GM12872 (cell line): ENCODE measurements at regions not wholly inside any gene's neighbourhood (a gene's known extent, or its start where the extent isn't known, plus 50 kb on each side); places are given as distances from the start of the nearest gene placed in this dataset.

Experiments
- TF ChIP-seq, protein P1 (sequence below): IDR thresholded peaks from 3 replicates; pipeline ENCODE4 v1.5.1; 2011; ENCODE audit warnings: low read depth, mild to moderate bottlenecking, low read length, moderate library complexity; ENCODE audit not compliant: insufficient read depth

DNA sequence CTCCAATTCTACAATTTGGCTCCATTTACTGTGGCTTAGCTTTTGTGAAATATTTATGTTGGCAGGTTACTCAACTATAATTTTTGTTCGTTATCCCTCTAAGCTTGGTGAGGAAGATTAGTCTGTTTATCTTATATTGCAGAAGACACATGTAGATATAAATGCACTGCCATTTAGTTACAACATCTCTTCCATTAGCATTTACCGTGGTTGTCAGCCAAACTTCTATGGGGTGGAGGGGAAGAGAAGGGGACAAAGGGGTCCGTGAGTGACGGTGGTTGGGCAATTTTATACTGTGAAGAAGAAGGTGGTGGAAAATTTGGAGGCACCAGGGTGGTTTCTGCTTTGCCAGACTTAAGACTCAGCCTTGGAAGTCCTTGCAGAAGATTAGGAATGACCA lies 117.6 kb upstream of the CXCR4 start:
- TF ChIP-seq, protein P1, sequence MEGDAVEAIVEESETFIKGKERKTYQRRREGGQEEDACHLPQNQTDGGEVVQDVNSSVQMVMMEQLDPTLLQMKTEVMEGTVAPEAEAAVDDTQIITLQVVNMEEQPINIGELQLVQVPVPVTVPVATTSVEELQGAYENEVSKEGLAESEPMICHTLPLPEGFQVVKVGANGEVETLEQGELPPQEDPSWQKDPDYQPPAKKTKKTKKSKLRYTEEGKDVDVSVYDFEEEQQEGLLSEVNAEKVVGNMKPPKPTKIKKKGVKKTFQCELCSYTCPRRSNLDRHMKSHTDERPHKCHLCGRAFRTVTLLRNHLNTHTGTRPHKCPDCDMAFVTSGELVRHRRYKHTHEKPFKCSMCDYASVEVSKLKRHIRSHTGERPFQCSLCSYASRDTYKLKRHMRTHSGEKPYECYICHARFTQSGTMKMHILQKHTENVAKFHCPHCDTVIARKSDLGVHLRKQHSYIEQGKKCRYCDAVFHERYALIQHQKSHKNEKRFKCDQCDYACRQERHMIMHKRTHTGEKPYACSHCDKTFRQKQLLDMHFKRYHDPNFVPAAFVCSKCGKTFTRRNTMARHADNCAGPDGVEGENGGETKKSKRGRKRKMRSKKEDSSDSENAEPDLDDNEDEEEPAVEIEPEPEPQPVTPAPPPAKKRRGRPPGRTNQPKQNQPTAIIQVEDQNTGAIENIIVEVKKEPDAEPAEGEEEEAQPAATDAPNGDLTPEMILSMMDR = no peak

DNA sequence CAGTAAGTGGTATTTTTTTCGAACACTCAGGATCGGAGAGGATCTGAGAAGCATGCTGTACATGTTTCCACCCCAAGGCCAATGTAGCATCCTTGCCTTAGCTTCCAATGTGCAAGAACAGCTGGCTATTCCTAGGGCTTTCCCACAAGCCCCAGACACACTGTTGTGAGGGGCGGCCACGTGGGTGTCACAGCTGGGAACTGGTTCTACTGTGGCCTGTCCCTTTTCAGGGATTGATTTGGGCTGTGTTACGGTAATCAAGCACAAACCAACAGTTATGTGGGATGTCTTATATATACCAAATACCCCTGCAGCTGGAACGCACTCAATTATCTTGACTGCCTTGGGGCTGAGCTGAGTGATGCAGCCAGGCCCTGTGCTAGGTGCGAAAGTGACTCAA lies 116.3 kb upstream of the CXCR4 start:
- TF ChIP-seq, protein P1 = no peak

DNA sequence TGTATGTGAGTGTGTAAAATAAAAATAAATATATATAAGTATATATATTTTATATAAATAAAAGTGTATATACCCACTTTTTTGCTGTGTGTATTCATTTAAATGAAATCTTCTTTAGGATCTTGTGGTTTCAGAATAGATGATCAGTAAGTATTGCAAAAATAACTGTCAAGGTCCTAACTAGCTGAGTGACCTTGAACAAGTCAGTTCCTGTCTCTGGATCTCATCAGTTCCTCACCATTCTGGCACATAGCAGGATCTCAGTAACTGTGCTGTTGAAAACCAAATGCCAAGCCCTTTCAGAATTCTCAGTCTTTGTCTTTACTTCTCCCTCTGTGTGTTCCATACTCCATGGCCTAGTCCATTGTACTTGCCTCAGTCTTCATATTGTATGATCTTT lies 115.3 kb upstream of the CXCR4 start:
- TF ChIP-seq, protein P1 = no peak

DNA sequence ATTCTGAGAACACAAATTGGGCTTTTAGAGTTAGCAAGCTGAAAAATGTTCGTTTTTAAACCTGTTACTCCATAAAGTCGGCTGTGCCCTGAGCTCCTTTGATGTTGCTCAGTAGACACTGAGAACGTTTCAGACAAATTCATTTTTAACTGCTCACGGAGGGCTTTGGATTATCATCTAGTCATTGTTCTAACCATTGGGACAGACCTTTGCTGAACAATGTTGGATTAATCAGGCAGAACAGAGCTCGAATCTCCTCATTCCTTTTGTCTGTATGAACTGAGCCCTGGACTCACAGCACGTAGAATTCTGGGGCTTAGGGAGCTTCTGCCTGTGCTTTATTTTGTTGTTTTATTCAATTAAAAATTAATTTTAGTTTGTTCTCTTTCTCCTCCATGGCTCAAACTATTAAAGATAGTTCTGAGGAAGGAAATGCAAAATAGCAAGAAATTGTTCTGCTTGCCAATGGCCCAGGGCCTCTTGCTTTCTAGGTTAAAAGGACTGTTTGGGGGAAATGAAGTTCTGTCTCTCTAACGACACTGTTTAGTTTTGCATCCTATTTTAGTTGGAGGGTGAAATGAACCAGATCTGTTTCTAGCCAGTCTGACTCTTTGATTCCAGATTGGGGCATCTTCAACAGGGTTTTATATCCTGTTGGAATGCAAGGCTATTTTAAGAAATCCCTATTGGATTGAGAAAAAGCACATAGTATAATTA lies 114.7 kb upstream of the CXCR4 start:
- TF ChIP-seq, protein P1 = no peak

DNA sequence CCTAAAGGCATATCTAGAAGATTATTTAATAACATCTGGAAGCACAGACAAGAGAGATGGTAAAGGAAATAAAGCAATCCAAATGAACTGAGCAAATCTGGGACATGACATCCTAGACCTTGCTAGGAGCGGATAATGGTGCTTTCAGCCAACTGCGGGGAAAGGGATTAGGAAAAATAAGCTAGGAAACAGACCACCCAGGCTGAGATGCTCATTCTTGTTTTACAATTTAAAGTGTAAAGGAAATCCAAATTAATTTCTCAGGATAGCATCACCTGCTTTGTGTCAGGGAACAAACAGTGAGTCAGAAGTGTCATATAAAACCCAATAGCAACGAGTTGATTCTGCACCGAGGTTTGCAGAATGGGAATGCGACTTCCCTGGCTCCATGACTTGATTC lies 112.5 kb upstream of the CXCR4 start:
- TF ChIP-seq, protein P1 = no peak

DNA sequence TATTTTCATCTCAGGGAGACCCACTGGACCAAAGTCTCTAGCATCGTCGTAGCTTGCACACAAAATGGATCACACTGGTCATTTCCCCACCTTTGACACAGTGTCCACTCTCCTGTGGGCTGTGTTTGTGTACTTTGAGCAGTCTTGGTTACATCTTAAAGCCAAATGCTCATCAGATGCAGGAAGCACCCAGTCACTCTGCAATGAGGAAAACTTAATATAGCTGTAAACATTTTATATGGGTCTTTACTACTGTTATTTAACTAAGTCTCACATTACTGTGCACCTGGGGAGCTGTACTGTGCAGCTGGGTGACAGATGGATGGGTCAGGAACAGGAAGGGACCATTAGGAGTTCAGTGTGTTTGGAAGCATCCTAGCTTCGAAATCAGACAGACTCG lies 109.0 kb upstream of the CXCR4 start:
- TF ChIP-seq, protein P1 = no peak

DNA sequence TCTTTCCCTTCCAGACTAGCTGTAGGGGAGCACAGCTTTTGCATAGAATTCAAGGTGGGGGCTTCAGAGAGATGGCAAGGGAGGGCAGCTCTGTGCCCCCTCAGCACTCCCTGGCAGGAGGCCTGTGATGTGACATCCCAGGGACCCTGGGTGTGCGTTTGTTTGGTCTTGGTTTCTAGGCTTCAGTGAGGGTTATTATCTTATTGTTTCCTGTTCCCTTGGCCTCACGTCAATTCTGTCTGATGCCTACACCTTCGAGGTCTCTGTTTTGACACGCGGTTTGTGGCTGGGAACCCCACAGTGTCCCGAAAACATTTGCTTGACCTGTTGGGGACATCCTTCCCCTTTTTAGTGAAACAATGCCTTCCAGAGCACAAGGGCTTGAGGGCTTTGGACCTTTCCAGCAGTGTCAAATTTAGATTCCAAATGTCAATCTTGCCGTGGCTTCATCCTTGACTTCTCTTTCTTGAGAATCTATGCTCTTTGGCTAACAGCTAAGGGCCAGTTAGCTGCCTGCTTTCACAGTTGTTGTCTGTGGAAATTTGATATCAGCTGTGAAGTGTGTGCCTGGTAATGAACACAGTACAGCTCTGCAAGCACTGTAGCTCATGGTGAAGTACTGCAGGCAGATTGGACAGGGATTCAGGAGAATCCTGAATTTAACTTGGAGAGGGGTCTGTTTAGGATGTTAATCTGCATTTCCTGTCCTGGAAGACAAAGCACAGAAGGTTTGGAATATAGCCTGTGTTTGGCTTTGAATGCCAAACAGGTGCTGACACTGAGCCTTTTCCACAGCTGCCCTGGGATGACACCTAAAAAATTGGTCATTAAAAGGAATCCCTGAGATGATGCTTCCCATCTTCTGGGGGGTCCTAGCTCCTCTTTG lies 108.2 kb upstream of the CXCR4 start:
- TF ChIP-seq, protein P1 = no peak
